Stimulated activated CD4-positive, alpha-beta T cell treated with anti-CD3 and anti-CD28 coated beads, Interleukin-2, amount 100 ng/mL, for 24 hours (primary cell): ENCODE measurements at regions not wholly inside any gene's neighbourhood (a gene's known extent, or its start where the extent isn't known, plus 50 kb on each side); places are given as distances from the start of the nearest gene placed in this dataset.

Source experiments
- DNase-seq, 2 donors: peaks; one replicate each; pipeline ENCODE4 v3.0.0-alpha.2; 2020

- no peak for DNase-seq
These were observed 333.7 kb upstream of the SHH start for GRCh38 chr7:156145996-156146395.

GRCh38 chr7:156145184-156145583 lies 332.9 kb upstream of the SHH start:
- DNase-seq = no peak

GRCh38 chr7:156143683-156144082 lies 331.4 kb upstream of the SHH start:
- DNase-seq = no peak

GRCh38 chr7:156143158-156143557 lies 330.9 kb upstream of the SHH start:
- no peak for DNase-seq

- DNase-seq = no peak
These were observed 329.7 kb upstream of the SHH start for GRCh38 chr7:156141941-156142340.

- no peak for DNase-seq
These were observed 328.6 kb upstream of the SHH start for GRCh38 chr7:156140896-156141295.

GRCh38 chr7:156140447-156140846 lies 328.2 kb upstream of the SHH start:
- DNase-seq = no peak

GRCh38 chr7:156139633-156140032 lies 327.4 kb upstream of the SHH start:
- no peak for DNase-seq

- DNase-seq = no peak
These were observed 326.8 kb upstream of the SHH start for GRCh38 chr7:156139112-156139511.

- DNase-seq = no peak
These were observed 319.6 kb upstream of the SHH start for GRCh38 chr7:156131881-156132280.

GRCh38 chr7:156129522-156129921 lies 317.3 kb upstream of the SHH start:
- no peak for DNase-seq

- DNase-seq = no peak
These were observed 316.2 kb upstream of the SHH start for GRCh38 chr7:156128496-156128895.

- DNase-seq = no peak
These were observed 315.2 kb upstream of the SHH start for GRCh38 chr7:156127166-156128134.

- no peak for DNase-seq
These were observed 313.8 kb upstream of the SHH start for GRCh38 chr7:156125841-156126730.

GRCh38 chr7:156124356-156124755 lies 312.1 kb upstream of the SHH start:
- no peak for DNase-seq

- DNase-seq = no peak
These were observed 311.1 kb upstream of the SHH start for GRCh38 chr7:156123362-156123761.

GRCh38 chr7:156122752-156123354 lies 310.6 kb upstream of the SHH start:
- no peak for DNase-seq

GRCh38 chr7:156121956-156122355 lies 309.7 kb upstream of the SHH start:
- no peak for DNase-seq

GRCh38 chr7:156121434-156121833 lies 309.2 kb upstream of the SHH start:
- DNase-seq = no peak

- DNase-seq = no peak
These were observed 308.3 kb upstream of the SHH start for GRCh38 chr7:156120552-156120951.

GRCh38 chr7:156119771-156120170 lies 307.5 kb upstream of the SHH start:
- DNase-seq = no peak

GRCh38 chr7:156118248-156118645 lies 306.0 kb upstream of the SHH start:
- DNase-seq = no peak

GRCh38 chr7:156117542-156118247 lies 305.4 kb upstream of the SHH start:
- DNase-seq = no peak
